ENCODE measurements at regions not wholly inside any gene's neighbourhood (a gene's known extent, or its start where the extent isn't known, plus 50 kb on each side); places are given as distances from the start of the nearest gene placed in this dataset.

- Histone ChIP-seq H3K27me3 (no peaks in the 10 kb centered on the region), H3K36me3 (no peaks in the 10 kb centered on the region), H3K27ac (no peak overlapping the region), H3K4me1 (no peaks in the 10 kb centered on the region), H3K4me3 (no peak overlapping the region), H3K9me3 (no peaks in the 10 kb centered on the region)
- DNase-seq (ENCODE audit: low spot score): no peak
- TF ChIP-seq CTCF (IDR thresholded peaks at IDR 0.05): no peak
Measured at GRCh38 chrX:51437521-51437920, 58.9 kb downstream of the NUDT11 start.

- no peaks in the 10 kb centered on the region for H3K9me3 ChIP-seq
- H3K27me3 ChIP-seq: no peaks in the 10 kb centered on the region
- no peak for DNase-seq (ENCODE audit: low spot score)
- H3K4me3 ChIP-seq: no peak overlapping the region
- no peak for TF ChIP-seq CTCF (IDR thresholded peaks at IDR 0.05)
- H3K36me3 ChIP-seq: no peaks in the 10 kb centered on the region
- H3K27ac ChIP-seq: no peak overlapping the region
- no peaks in the 10 kb centered on the region for H3K4me1 ChIP-seq
Measured at GRCh38 chrX:51435101-51435500, 61.3 kb downstream of the NUDT11 start.

- no peak overlapping the region for H3K27ac ChIP-seq
- no peaks in the 10 kb centered on the region for H3K36me3 ChIP-seq
- no peak overlapping the region for H3K4me3 ChIP-seq
- no peaks in the 10 kb centered on the region for H3K27me3 ChIP-seq
- no peaks in the 10 kb centered on the region for H3K9me3 ChIP-seq
- no peak for DNase-seq (ENCODE audit: low spot score)
- TF ChIP-seq CTCF (IDR thresholded peaks at IDR 0.05): no peak
- no peaks in the 10 kb centered on the region for H3K4me1 ChIP-seq
Measured at GRCh38 chrX:51421972-51422597, 74.3 kb downstream of the NUDT11 start.

- H3K4me3 ChIP-seq: no peak overlapping the region
- no peaks in the 10 kb centered on the region for H3K27me3 ChIP-seq
- no peak for DNase-seq (ENCODE audit: low spot score)
- H3K4me1 ChIP-seq: no peaks in the 10 kb centered on the region
- H3K36me3 ChIP-seq: no peaks in the 10 kb centered on the region
- peak; percentile 80 to 84 for TF ChIP-seq CTCF (IDR thresholded peaks at IDR 0.05)
- H3K9me3 ChIP-seq: no peaks in the 10 kb centered on the region
- no peak overlapping the region for H3K27ac ChIP-seq
Measured at GRCh38 chrX:51420610-51421009, 75.8 kb downstream of the NUDT11 start.

- DNase-seq (ENCODE audit: low spot score): no peak
- no peak for TF ChIP-seq CTCF (IDR thresholded peaks at IDR 0.05)
- no peaks in the 10 kb centered on the region for H3K4me1 ChIP-seq
- no peaks in the 10 kb centered on the region for H3K9me3 ChIP-seq
- no peak overlapping the region for H3K4me3 ChIP-seq
- H3K36me3 ChIP-seq: no peaks in the 10 kb centered on the region
- no peak overlapping the region for H3K27ac ChIP-seq
- no peaks in the 10 kb centered on the region for H3K27me3 ChIP-seq
Measured at GRCh38 chrX:51408462-51408861, 75.8 kb downstream of the NUDT10 start.
